ENCODE measurements at regions not wholly inside any gene's neighbourhood (a gene's known extent, or its start where the extent isn't known, plus 50 kb on each side); places are given as distances from the start of the nearest gene placed in this dataset.
A peak's percentile ranks its signal among the peaks of the same experiment; 100 is the strongest.

DNA sequence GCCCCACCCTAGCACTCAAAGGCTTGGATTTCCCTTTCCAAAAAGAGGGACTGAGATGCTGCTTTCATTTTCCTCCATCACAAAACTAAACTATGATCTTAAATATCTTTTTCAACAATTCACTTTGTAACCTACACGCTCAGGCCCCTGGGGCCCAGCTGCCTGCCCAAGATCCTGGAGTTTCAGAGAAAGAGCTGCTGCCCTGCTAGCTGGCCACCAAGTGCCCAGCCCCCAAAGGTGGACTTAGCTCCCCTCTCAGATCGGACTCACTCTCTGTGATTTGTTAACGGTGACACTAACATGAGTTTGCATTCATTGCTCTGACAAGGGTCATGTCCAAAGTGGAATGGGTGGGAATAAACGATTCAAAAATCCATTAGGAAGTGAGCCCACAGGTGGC, 119.6 kb upstream of the SMAD3 start:
- no peak for DNase-seq (ENCODE audit: low read depth)

DNA sequence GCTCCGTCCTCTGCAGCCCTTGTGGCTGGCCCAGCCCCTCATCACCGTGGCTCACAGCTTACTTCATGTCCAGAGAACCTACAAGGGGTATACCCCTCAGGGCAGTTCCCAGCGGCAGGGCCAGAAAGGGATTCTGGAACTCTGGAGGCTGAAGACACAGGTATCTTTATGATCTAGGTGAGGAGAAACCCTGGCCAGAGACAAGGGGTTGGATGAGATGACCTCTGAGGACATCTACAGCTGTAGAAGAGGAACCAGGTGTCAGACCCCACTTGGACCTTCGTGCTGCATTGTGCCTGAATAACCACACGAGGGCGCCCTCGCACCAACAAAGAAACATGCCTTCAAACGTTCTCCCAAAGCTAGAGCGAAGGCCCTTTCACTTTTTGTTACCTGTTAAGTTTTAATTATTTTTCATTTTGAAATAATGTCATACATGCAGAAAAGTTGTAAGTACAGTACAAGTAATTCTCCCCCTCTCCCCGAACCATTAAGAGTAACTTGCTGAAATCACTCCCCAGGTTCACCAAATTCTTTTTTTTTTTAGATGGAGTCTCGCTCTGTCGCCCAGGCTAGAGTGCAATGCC, 118.7 kb upstream of the SMAD3 start:
- peak; percentile 73 for DNase-seq (ENCODE audit: low read depth)

DNA sequence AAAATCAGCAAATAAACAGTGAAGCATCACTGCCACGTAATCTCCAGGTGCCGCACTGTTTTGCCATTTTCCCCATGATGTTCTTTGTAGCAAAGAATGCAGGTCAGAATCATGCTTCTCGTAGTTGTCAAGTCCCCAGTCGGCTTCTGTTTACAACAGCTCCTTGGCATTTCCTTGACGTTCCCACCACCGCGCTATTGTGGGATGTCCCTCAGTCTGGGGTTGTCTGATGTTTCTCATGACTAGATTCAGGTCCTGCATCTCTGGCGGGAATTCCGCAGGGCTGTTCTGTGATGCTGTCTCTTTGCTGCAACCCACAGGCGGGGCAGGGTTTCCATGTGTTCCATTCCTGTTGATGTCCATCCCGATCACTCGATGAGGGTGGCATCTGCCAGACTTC, 117.9 kb upstream of the SMAD3 start:
- no peak for DNase-seq (ENCODE audit: low read depth)

DNA sequence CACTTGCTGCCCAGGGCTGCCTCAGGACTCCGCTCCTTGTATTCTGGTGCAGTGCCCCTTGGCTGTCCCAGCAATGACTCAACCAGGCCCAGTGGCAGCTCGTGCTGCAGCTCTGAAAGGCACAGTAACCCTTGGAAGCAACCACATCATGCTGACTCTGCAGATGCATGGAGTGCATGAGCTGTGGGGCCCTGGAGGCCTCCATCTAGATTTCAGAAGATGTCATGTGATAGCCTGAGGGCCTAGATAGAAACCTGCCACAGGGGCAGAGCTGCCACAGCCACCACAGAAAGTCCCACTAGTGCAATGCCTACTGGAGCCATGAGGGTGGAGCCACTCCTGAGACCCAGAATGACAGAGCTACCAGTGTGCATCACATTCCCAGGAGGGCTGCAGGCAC, 117.1 kb upstream of the SMAD3 start:
- DNase-seq (ENCODE audit: low read depth): no peak

GRCh38 chr15:66950114-66950513, 115.3 kb upstream of the SMAD3 start:
- no peak for DNase-seq (ENCODE audit: low read depth)

GRCh38 chr15:66951531-66952320, 113.7 kb upstream of the SMAD3 start:
- no peak for DNase-seq (ENCODE audit: low read depth)

DNA sequence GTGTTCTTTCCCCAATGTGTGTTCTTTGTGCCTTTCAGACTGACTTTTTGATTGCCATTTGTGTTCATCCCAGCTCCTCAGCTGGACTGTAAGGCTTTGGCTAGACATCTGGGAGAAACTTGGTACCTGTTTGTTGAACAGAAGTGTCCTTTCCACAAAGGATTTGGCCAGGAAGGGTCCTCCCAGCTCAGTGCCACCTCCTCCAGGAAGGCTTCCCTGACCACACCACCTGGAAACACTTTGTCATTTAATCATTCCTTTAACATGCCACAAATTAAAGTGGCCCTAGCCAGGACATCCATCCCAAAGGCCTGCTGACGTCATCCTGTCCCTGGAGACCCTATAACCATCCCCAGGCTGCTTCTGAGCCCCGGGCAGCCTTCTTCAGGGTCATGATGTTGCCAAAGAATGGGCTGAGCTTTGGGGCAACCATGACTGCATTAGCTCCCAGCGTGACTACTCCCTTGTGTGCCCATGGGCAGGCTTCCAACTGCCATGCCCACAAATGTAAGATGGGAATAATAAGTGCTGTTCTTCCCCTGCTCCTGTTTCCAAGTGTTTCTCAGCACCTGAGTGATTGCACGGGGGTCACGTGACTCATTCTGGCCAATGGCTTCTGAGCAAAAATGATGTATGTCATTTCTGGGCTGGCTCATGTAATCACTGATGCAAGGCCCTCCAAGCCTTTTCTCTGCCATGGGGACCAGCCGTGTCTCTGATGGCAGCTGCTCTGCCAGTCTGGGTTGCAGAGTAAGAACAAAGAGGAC, 112.5 kb upstream of the SMAD3 start:
- no peak for DNase-seq (ENCODE audit: low read depth)

- no peak for DNase-seq (ENCODE audit: low read depth)
These were observed 111.7 kb upstream of the SMAD3 start for GRCh38 chr15:66953523-66954229.

DNA sequence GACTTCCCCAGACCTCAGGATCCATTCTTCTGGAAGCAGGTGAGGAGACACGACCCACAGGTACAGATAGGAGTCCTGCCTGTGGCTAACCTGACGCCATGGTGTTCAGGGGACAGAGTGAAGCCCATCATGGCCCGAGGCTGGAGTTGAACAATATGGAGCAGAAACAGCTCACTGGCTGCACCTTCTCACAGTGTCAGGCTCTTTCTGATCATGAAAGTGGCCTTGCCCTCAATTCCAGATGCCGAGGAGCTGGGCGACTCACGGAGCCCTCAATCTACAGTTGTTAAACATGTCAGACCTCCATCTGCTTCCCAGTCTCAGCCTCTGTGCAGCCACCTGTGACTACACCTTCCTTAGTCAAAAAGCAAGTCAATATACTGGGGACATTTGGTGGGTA, 110.8 kb upstream of the SMAD3 start:
- DNase-seq (ENCODE audit: low read depth): no peak

GRCh38 chr15:66955001-66955516, 110.3 kb upstream of the SMAD3 start:
- no peak for DNase-seq (ENCODE audit: low read depth)

DNA sequence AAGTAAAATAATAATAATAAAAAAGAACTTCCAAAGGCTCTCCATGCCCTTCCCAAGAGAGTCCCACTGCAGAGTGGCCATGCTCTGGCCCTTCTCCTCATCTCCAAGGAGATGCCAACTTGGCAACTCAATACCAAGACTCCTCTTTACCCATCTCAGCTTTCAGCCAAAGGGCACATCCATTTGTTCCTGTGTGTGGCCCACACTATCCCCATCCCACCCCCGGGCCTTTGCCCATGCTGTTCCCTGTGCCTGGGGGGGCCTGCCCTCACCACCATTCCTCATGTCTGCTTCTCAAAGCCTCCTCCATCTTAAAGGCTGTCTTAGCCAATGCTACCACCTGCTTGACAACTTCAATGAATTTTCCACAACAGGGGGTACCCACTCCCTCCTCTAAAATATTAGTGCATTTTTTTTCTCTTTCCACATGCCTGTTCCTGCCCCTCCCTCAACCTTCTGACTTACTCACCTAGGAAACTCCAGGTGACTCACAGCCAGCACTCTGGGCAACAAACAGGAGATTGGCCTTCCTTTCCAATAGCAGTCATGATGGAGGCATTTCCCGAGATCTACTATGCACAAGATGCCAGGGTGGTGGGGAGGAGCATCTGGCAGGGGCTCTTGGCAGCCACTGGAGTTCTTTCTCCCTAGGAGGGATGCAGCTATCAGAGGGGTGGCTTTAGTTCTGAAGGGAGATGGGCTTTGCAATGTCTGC, 109.4 kb upstream of the SMAD3 start:
- no peak for DNase-seq (ENCODE audit: low read depth)

DNA sequence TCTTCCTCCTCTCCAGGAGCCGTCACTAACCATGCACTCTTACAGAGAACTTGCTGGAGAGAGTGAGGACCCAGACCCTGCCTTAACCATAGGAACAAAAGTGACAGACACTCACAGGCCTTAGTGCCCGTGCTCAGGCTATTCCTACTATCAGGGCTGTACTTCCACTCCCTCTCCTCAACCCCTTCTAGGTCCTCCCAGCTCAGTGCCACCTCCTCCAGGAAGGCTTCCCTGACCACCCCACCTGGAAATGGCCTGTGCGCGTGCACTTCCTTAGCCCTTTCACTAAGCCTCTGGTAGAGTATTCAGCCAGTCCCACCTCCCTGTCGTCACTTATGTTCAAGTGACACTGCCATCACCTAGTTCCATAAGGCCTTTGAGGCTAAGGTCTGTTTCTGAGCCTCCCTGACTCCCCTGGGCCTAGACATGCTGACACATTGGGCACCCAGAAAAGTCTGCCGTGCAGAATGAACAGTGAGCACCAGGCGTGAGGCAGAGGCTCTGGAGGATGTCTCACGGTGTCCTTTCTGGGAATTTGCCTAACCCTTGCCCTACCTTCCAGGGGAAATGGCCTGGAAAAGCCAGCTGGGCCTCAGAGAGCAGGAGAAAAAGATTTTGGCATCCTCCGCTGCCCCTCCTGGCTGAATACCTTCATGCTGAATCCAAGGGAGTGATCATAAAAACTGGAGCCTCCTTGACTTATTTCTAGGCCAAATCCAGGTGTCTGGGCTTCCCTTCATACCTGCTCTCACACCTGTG, 108.6 kb upstream of the SMAD3 start:
- DNase-seq (ENCODE audit: low read depth): no peak

DNA sequence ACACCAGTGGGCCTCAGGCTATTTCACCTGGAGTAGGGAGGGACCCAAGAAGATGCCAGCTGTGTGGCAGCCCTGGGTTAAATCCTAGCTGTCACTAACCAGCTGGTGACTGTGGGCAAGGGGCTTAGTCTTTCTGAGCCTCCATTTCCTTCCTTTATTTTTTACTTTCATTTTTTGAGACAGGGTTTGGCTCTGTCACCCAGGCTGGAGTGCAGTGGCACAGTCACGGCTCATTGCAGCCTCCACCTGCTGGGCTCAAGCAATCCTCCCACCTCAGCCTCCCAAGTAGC, 108.0 kb upstream of the SMAD3 start:
- DNase-seq (ENCODE audit: low read depth): no peak

DNA sequence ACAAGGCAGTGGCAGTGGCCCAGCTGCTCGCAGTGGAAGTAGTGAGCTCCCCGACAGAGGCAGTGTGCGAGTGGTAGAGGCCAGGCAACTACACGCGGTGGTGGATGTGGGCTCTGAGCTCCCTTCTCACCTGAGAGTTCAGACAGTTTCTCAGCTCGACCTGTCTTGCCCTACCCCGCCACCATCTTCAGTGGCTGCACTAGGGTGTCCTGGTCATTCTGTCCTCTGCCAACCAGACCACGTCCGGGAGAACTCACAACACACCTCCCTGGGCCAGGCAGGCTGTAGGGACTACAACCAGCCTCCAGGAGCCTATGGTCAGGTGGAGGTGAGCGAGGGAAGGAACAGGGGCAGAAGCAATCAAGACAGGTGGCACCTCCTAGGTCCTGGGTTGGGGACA, 106.3 kb upstream of the SMAD3 start:
- no peak for DNase-seq (ENCODE audit: low read depth)

DNA sequence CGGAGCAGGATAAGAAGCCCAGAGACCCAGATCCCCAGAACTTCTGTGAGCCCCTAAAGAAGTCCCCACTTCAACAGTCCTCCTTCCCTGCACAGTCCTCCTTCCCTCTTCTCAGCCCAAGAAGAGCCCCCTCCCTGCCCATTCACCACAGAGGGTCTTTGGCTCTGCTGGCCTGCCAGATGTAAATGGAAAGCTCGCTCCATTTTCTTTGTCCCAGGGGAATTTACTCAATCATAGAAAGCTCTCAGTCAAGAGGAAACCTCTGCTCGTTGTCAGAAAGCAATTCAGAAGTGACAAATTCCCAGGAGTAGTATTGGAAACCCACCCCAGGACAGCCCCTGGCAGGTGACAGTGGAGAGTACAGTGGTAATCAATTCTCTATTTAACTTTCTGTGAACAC, 105.5 kb upstream of the SMAD3 start:
- no peak for DNase-seq (ENCODE audit: low read depth)

GRCh38 chr15:66960519-66960918, 104.9 kb upstream of the SMAD3 start:
- DNase-seq (ENCODE audit: low read depth): no peak

GRCh38 chr15:66961407-66961884, 104.0 kb upstream of the SMAD3 start:
- DNase-seq (ENCODE audit: low read depth): no peak

GRCh38 chr15:66961901-66962300, 103.5 kb upstream of the SMAD3 start:
- no peak for DNase-seq (ENCODE audit: low read depth)

- DNase-seq (ENCODE audit: low read depth): no peak
These were observed 102.9 kb upstream of the SMAD3 start for GRCh38 chr15:66962522-66962921.

DNA sequence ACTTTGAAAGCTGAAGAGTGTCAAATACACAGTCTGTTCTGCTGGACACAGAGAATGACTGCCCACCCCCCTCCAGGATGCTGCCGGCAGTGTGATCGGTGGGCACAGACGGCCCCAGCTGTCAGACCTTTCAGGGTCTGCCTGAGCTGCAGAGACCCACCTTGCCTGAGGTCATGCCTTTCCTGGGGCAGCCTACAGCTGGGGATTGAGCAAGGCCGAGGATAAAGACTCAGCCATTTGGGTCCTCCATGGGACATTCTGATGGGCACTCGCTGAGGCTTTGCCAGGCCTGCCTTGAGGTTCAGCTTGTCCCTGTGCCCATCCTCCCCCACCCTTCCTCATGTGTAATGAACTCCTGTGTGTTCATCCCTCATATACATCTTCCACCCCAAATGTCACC, 102.3 kb upstream of the SMAD3 start:
- no peak for DNase-seq (ENCODE audit: low read depth)

DNA sequence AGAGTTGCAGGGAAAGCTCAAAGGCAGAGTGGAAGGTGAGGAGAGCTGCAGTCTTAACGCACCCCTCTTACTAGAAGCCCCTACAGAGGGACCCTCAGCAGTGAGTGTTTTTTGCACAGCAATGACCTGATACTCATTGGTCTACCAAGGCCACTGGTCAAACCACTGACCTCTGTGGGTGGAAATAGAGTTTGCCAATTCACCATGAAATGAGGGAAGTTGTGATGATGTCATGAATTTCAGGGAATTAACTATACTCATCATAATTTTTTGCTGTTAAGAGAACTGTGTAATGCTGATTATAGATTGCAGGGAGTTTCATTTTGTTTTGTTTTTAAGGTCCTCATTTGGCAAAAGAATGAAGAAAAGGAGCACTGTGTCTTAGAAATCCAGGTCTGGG, 101.7 kb upstream of the SMAD3 start:
- no peak for DNase-seq (ENCODE audit: low read depth)

Measured in activated T-cell treated with anti-CD3 and anti-CD28 coated beads for 1 hour (primary cell).